Central memory CD8-positive, alpha-beta T cell (primary cell): ENCODE measurements at regions not wholly inside any gene's neighbourhood (a gene's known extent, or its start where the extent isn't known, plus 50 kb on each side); places are given as distances from the start of the nearest gene placed in this dataset.

Experiments
- ATAC-seq: fragments of 150-1000 bp; cut with Tn5 transposase; replicated peaks from 2 replicates; pipeline ENCODE4 v1.10.0; 2022; ENCODE audit warnings: mild to moderate bottlenecking, moderate FRiP score, moderate number of reproducible peaks; ENCODE audit not compliant: poor library complexity, severe bottlenecking; ENCODE audit errors: extremely low read depth
- DNase-seq, 2 donors: peaks; one replicate each; pipeline ENCODE4 v3.0.0; 2021; ENCODE audit warnings: low spot score in 2 of 2
- H3K27ac Mint-ChIP-seq: one replicate; pipeline ENCODE4 v1.8.0; 2022; ENCODE audit warnings: low read depth, mild to moderate bottlenecking, moderate library complexity, mixed read lengths
- H3K27me3 Mint-ChIP-seq: one replicate; pipeline ENCODE4 v1.8.0; 2022; ENCODE audit warnings: mixed read lengths
- H3K36me3 Mint-ChIP-seq: one replicate; pipeline ENCODE4 v1.8.0; 2022; ENCODE audit warnings: mild to moderate bottlenecking, moderate library complexity, mixed read lengths; ENCODE audit not compliant: insufficient read depth
- H3K4me1 Mint-ChIP-seq: one replicate; pipeline ENCODE4 v1.8.0; 2022; ENCODE audit warnings: mixed read lengths
- H3K4me3 Mint-ChIP-seq: one replicate; pipeline ENCODE4 v1.8.0; 2022; ENCODE audit warnings: mild to moderate bottlenecking, moderate library complexity, mixed read lengths
- H3K9me3 Mint-ChIP-seq: one replicate; pipeline ENCODE4 v1.8.0; 2022; ENCODE audit warnings: mixed read lengths

GRCh38 chr10:65306201-65306600, 1619.6 kb upstream of the LRRTM3 start:
- DNase-seq (no peak), ATAC-seq (no peak)
- Mint-ChIP-seq H3K4me1 (no peaks in the 10 kb centered on the region), H3K27me3 (no peaks in the 10 kb centered on the region), H3K27ac (no peak overlapping the region), H3K36me3 (no peaks in the 10 kb centered on the region), H3K4me3 (no peak overlapping the region), H3K9me3 (peaks cover 25% of the 10 kb centered on the region)

- ATAC-seq (no peak), DNase-seq (no peak)
- peaks cover 32% of the 10 kb centered on the region for H3K9me3 Mint-ChIP-seq
- H3K27ac Mint-ChIP-seq: no peak overlapping the region
- no peak overlapping the region for H3K4me3 Mint-ChIP-seq
- no peaks in the 10 kb centered on the region for H3K27me3 Mint-ChIP-seq
- no peaks in the 10 kb centered on the region for H3K4me1 Mint-ChIP-seq
- H3K36me3 Mint-ChIP-seq: no peaks in the 10 kb centered on the region
Measured at GRCh38 chr10:65312876-65313275, 1613.0 kb upstream of the LRRTM3 start.

GRCh38 chr10:65313406-65313805, 1612.4 kb upstream of the LRRTM3 start:
- Mint-ChIP-seq H3K4me3 (no peak overlapping the region), H3K27me3 (no peaks in the 10 kb centered on the region), H3K36me3 (no peaks in the 10 kb centered on the region)

GRCh38 chr10:65314253-65314652, 1611.6 kb upstream of the LRRTM3 start:
- no peak for ATAC-seq
- peaks cover 21% of the 10 kb centered on the region for H3K9me3 Mint-ChIP-seq
- no peaks in the 10 kb centered on the region for H3K36me3 Mint-ChIP-seq
- H3K27me3 Mint-ChIP-seq: no peaks in the 10 kb centered on the region
- H3K27ac Mint-ChIP-seq: no peak overlapping the region
- H3K4me3 Mint-ChIP-seq: no peak overlapping the region
- H3K4me1 Mint-ChIP-seq: no peaks in the 10 kb centered on the region
- DNase-seq: no peak

More at GRCh38 chr10:65313406-65313805, 1612.4 kb upstream of the LRRTM3 start:
- H3K4me1 Mint-ChIP-seq: no peaks in the 10 kb centered on the region
- H3K27ac Mint-ChIP-seq: no peak overlapping the region
- ATAC-seq (no peak), DNase-seq (no peak)
- peaks cover 29% of the 10 kb centered on the region for H3K9me3 Mint-ChIP-seq

- no peak for DNase-seq
- Mint-ChIP-seq H3K27ac (no peak overlapping the region), H3K9me3 (peaks cover 28% of the 10 kb centered on the region)
Measured at GRCh38 chr10:65319493-65319892, 1606.3 kb upstream of the LRRTM3 start.

GRCh38 chr10:65320236-65321026, 1605.4 kb upstream of the LRRTM3 start:
- DNase-seq (no peak), ATAC-seq (no peak)
- H3K4me1 Mint-ChIP-seq: no peaks in the 10 kb centered on the region
- no peak overlapping the region for H3K27ac Mint-ChIP-seq
- H3K36me3 Mint-ChIP-seq: no peaks in the 10 kb centered on the region
- H3K9me3 Mint-ChIP-seq: peaks cover 24% of the 10 kb centered on the region
- H3K4me3 Mint-ChIP-seq: no peak overlapping the region
- H3K27me3 Mint-ChIP-seq: no peaks in the 10 kb centered on the region

More at GRCh38 chr10:65319493-65319892, 1606.3 kb upstream of the LRRTM3 start:
- no peak for ATAC-seq
- H3K4me3 Mint-ChIP-seq: no peak overlapping the region
- H3K36me3 Mint-ChIP-seq: no peaks in the 10 kb centered on the region
- no peaks in the 10 kb centered on the region for H3K27me3 Mint-ChIP-seq
- H3K4me1 Mint-ChIP-seq: no peaks in the 10 kb centered on the region

- no peaks in the 10 kb centered on the region for H3K4me1 Mint-ChIP-seq
- peaks cover 36% of the 10 kb centered on the region for H3K9me3 Mint-ChIP-seq
- H3K36me3 Mint-ChIP-seq: no peaks in the 10 kb centered on the region
- H3K27me3 Mint-ChIP-seq: no peaks in the 10 kb centered on the region
- no peak overlapping the region for H3K4me3 Mint-ChIP-seq
- H3K27ac Mint-ChIP-seq: no peak overlapping the region
- no peak for ATAC-seq
- no peak for DNase-seq
Measured at GRCh38 chr10:65323802-65324201, 1602.0 kb upstream of the LRRTM3 start.

- DNase-seq (no peak), ATAC-seq (no peak)
- Mint-ChIP-seq H3K9me3 (peaks cover 32% of the 10 kb centered on the region), H3K27ac (no peak overlapping the region), H3K36me3 (no peaks in the 10 kb centered on the region), H3K4me1 (no peaks in the 10 kb centered on the region), H3K4me3 (no peak overlapping the region), H3K27me3 (no peaks in the 10 kb centered on the region)
Measured at GRCh38 chr10:65325913-65326312, 1599.9 kb upstream of the LRRTM3 start.

GRCh38 chr10:65328486-65328885, 1597.3 kb upstream of the LRRTM3 start:
- no peak for DNase-seq
- H3K4me3 Mint-ChIP-seq: no peak overlapping the region

GRCh38 chr10:65335311-65335710, 1590.5 kb upstream of the LRRTM3 start:
- Mint-ChIP-seq H3K27ac (no peak overlapping the region), H3K27me3 (no peaks in the 10 kb centered on the region), H3K36me3 (no peaks in the 10 kb centered on the region), H3K4me1 (no peaks in the 10 kb centered on the region), H3K9me3 (peaks cover 16% of the 10 kb centered on the region), H3K4me3 (no peak overlapping the region)
- no peak for ATAC-seq
- DNase-seq: no peak

More at GRCh38 chr10:65328486-65328885, 1597.3 kb upstream of the LRRTM3 start:
- Mint-ChIP-seq H3K36me3 (no peaks in the 10 kb centered on the region), H3K9me3 (peaks cover 30% of the 10 kb centered on the region), H3K27ac (no peak overlapping the region), H3K4me1 (no peaks in the 10 kb centered on the region), H3K27me3 (no peaks in the 10 kb centered on the region)
- ATAC-seq: no peak

GRCh38 chr10:65340340-65340739, 1585.5 kb upstream of the LRRTM3 start:
- no peaks in the 10 kb centered on the region for H3K4me1 Mint-ChIP-seq
- ATAC-seq (no peak), DNase-seq (no peak)
- H3K36me3 Mint-ChIP-seq: no peaks in the 10 kb centered on the region
- peaks cover 10% of the 10 kb centered on the region for H3K9me3 Mint-ChIP-seq
- no peak overlapping the region for H3K27ac Mint-ChIP-seq
- H3K27me3 Mint-ChIP-seq: no peaks in the 10 kb centered on the region
- no peak overlapping the region for H3K4me3 Mint-ChIP-seq

- no peak for DNase-seq
- H3K27ac Mint-ChIP-seq: no peak overlapping the region
- peaks cover 10% of the 10 kb centered on the region for H3K9me3 Mint-ChIP-seq
- H3K36me3 Mint-ChIP-seq: no peaks in the 10 kb centered on the region
- ATAC-seq: no peak
- no peaks in the 10 kb centered on the region for H3K4me1 Mint-ChIP-seq
- H3K4me3 Mint-ChIP-seq: no peak overlapping the region
- no peaks in the 10 kb centered on the region for H3K27me3 Mint-ChIP-seq
Measured at GRCh38 chr10:65341323-65341925, 1584.4 kb upstream of the LRRTM3 start.

GRCh38 chr10:65342245-65342644, 1583.6 kb upstream of the LRRTM3 start:
- DNase-seq (no peak), ATAC-seq (no peak)
- Mint-ChIP-seq H3K27ac (no peak overlapping the region), H3K9me3 (peaks cover 6% of the 10 kb centered on the region), H3K4me1 (no peaks in the 10 kb centered on the region), H3K27me3 (no peaks in the 10 kb centered on the region), H3K4me3 (no peak overlapping the region), H3K36me3 (no peaks in the 10 kb centered on the region)
